Activated T-helper 1 cell treated with anti-CD3 and anti-CD28 coated beads, Interleukin-2, amount 50 U/mL, for 16 hours (primary cell): ENCODE measurements at regions not wholly inside any gene's neighbourhood (a gene's known extent, or its start where the extent isn't known, plus 50 kb on each side); places are given as distances from the start of the nearest gene placed in this dataset.

ENCODE experiments used
- DNase-seq, 2 donors: peaks; one replicate each; pipeline ENCODE4 v3.0.0-alpha.2; 2020; ENCODE audit warnings: low read depth in 1 of 2, low spot score in 1 of 2

GRCh38 chr9:89554307-89555035 is 50.3 kb upstream of the GADD45G start:
- no peak for DNase-seq

DNA sequence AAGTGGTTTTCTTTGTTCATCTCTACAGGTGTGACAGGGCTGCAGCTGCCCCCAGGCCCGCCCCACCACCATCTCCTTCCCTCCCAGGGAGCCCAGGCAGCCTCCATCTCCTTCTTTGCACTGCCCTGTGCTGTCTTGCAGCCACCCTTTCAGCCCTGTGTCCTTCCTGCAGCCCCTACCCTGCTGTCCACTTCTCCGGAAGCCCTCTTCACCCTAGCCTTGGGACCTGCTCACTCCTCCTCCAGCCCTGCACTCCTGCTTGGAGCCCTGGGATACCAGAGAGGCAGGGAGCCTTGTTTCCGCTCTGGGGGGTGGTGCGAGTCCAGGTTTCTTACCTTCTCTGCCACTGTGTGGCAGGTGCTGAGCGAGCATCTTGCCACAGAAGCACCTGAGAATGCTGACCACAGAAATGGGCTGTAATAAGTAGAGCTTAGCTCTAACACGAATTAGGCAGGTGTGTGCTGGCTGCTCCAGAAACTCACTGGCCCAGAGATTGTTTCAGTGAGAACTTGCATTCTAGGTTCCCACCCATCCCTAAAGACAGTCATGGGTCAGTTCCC is 51.3 kb upstream of the GADD45G start:
- no peak for DNase-seq

- DNase-seq: no peak
Measured at GRCh38 chr9:89550346-89550927, 52.5 kb upstream of the SEMA4D start.

GRCh38 chr9:89549031-89549644 is 51.2 kb upstream of the SEMA4D start:
- DNase-seq: peak; percentile 75 to 76

DNA sequence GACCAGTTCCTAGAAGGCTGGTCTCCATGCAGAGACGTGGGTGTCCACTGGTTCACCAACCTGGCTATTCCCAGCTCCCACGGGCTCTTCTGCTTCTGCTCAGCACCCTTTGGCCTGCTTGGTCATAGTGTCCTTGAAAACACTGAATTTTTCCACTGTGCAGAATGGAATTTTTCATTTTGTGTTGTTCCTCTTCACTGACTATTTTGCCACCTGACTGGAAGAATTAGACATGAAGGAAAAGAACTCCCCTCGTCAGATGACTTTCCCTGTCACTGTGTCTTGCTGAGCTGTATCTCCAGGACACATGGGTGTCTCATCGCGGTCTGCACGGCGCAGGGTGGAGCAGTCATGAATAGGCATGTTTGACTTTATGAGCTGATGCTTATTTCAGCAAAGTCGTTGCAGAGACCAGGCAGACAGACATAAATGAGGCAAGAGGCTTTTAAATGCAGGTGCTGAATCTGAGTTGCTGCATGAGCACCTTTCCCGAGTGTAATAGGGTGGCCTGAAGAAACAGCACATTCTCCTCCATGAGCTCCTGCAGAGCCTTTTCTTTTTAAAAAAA is 50.2 kb upstream of the SEMA4D start:
- DNase-seq: no peak
